HCT116 (cell line): ENCODE measurements at regions not wholly inside any gene's neighbourhood (a gene's known extent, or its start where the extent isn't known, plus 50 kb on each side); places are given as distances from the start of the nearest gene placed in this dataset.

ENCODE experiments used
- ATAC-seq: fragments of 200-7000 bp; cut with Tn5 transposase; 2 replicates; pipeline ENCODE4 v1.9.1; 2020; ENCODE audit warnings: mild to moderate bottlenecking, moderate library complexity
- BruUV-seq: library from RNA; stranded (reverse); fragments of 400-500 nt; replicated peaks from 2 replicates; lab custom pipeline; 2021; lab: Mats Ljungman, UMichigan
- CTCF ChIA-PET: fragments of 300-600 bp; sonication (Branson Sonifier 250); formaldehyde crosslinking; loops from one replicate; lab custom pipeline; 2021; ENCODE audit warnings: antibody characterized with exemption; lab: Charles Lee
- POLR2A ChIA-PET: fragments of 300-600, 350-600 bp; sonication (Branson Sonifier 250); formaldehyde crosslinking; loops from one replicate; lab custom pipeline; 2021; ENCODE audit warnings: antibody characterized with exemption; lab: Charles Lee
- RAD21 ChIA-PET, 2 experiments: fragments of 300-600 bp; sonication (Branson Sonifier 250); formaldehyde crosslinking; loops; one replicate each; lab custom pipeline; 2023; ENCODE audit warnings: low total read pairs in 2 of 2; ENCODE audit not compliant: uncharacterized antibody in 2 of 2, unreplicated experiment in 2 of 2, low non-redundant PET in 1 of 2; lab: Charles Lee
- DNase-seq: peaks from one replicate; pipeline ENCODE4 v3.0.0-alpha.2; 2010; ENCODE audit warnings: low read depth, low spot score
- H2AFZ ChIP-seq: fragments of 200-600 bp; shearing (Covaris generic), sonication (generic); 2 replicates; pipeline ENCODE4 v1.6.1; 2017; ENCODE audit warnings: low read depth, mixed run types, mixed read lengths, antibody characterized with exemption, low read length; ENCODE audit not compliant: poor library complexity, severe bottlenecking
- H3K27ac ChIP-seq: 2 replicates; pipeline ENCODE4 v1.5.1; 2012; ENCODE audit warnings: low read depth, low read length
- H3K27me3 ChIP-seq: fragments of 200-600 bp; sonication (generic); 2 replicates; pipeline ENCODE4 v1.6.1; 2016; ENCODE audit warnings: mixed run types, low read length, mixed read lengths; ENCODE audit not compliant: insufficient read depth
- H3K36me3 ChIP-seq, 2 experiments: fragments of 200-500 bp in 1 of 2; fragments of 200-600 bp in 1 of 2; sonication (Bioruptor generic) in 1 of 2; sonication (generic) in 1 of 2; 2 replicates each; pipeline versions ENCODE4 v1.5.1 to v1.6.1; 2014 to 2016; ENCODE audit warnings: low read length in 2 of 2, inconsistent platforms in 1 of 2, mixed read lengths in 1 of 2, mixed run types in 1 of 2; ENCODE audit not compliant: insufficient read depth in 2 of 2, control insufficient read depth in 1 of 2
- H3K4me1 ChIP-seq, 2 experiments: fragments of 200-600 bp in 1 of 2; sonication (generic) in 1 of 2; 2 replicates each; pipeline versions ENCODE4 v1.5.1 to v1.6.1; 2012 to 2017; ENCODE audit warnings: low read length in 2 of 2, inconsistent platforms in 1 of 2, mild to moderate bottlenecking in 1 of 2, mixed read lengths in 1 of 2, mixed run types in 1 of 2, moderate library complexity in 1 of 2; ENCODE audit not compliant: insufficient read depth in 2 of 2, control insufficient read depth in 1 of 2
- H3K4me2 ChIP-seq: fragments of 200-600 bp; sonication (generic); 2 replicates; pipeline ENCODE4 v1.6.1; 2017; ENCODE audit warnings: mixed run types, low read length, mixed read lengths
- H3K4me3 ChIP-seq, 2 experiments: fragments of 200-600 bp in 1 of 2; sonication (generic) in 1 of 2; replicated peaks in 1 of 2; 2 replicates each; pipeline ENCODE4 v1.5.1; 2011 to 2016; ENCODE audit warnings: low read length in 2 of 2, control low read depth in 1 of 2, low read depth in 1 of 2, mild to moderate bottlenecking in 1 of 2, mixed read lengths in 1 of 2, mixed run types in 1 of 2
- H3K79me2 ChIP-seq: fragments of 200-600 bp; sonication (generic); 2 replicates; pipeline ENCODE4 v1.6.1; 2017; ENCODE audit warnings: mild to moderate bottlenecking, mixed run types, low read length, moderate library complexity, mixed read lengths; ENCODE audit not compliant: insufficient read depth
- H3K9ac ChIP-seq: fragments of 200-600 bp; sonication (generic); 2 replicates; pipeline ENCODE4 v1.6.1; 2016; ENCODE audit warnings: low read length, mixed read lengths
- H3K9me2 ChIP-seq: fragments of 200-600 bp; sonication (generic), shearing (Covaris generic); 2 replicates; pipeline ENCODE4 v1.6.1; 2017; ENCODE audit warnings: mixed run types, mild to moderate bottlenecking, moderate library complexity; ENCODE audit not compliant: insufficient read depth
- H3K9me3 ChIP-seq, 2 experiments: fragments of 200-500 bp in 1 of 2; fragments of 200-600 bp in 1 of 2; sonication (Bioruptor generic) in 1 of 2; sonication (generic) in 1 of 2; 2 replicates each; pipeline ENCODE4 v1.6.1; 2014 to 2017; ENCODE audit warnings: low read length in 2 of 2, mixed read lengths in 2 of 2, inconsistent platforms in 1 of 2, low read depth in 1 of 2, mild to moderate bottlenecking in 1 of 2, mixed run types in 1 of 2, moderate library complexity in 1 of 2; ENCODE audit not compliant: control insufficient read depth in 1 of 2, insufficient read depth in 1 of 2
- H4K20me1 ChIP-seq: fragments of 200-600 bp; sonication (generic), shearing (Covaris generic); 2 replicates; pipeline ENCODE4 v1.6.1; 2017; ENCODE audit warnings: mixed run types, mild to moderate bottlenecking, moderate library complexity; ENCODE audit not compliant: insufficient read depth
- CBX3 ChIP-seq: IDR thresholded peaks from 2 replicates; pipeline ENCODE4 v1.6.1; 2012; ENCODE audit warnings: low read depth
- CEBPB ChIP-seq: IDR thresholded peaks from 2 replicates; pipeline ENCODE4 v1.6.1; 2012; ENCODE audit warnings: low read depth
- EGR1 ChIP-seq: IDR thresholded peaks from 2 replicates; pipeline ENCODE4 v1.6.1; 2012; ENCODE audit warnings: low read depth
- ELF1 ChIP-seq: IDR thresholded peaks from 2 replicates; pipeline ENCODE4 v1.6.1; 2012; ENCODE audit warnings: low read depth, borderline replicate concordance
- EZH2 ChIP-seq: fragments of 200-600 bp; sonication (generic); IDR thresholded peaks from 2 replicates; pipeline ENCODE4 v1.6.1; 2017; ENCODE audit warnings: antibody characterized with exemption, mixed run types
- EZH2phosphoT487 ChIP-seq: fragments of 200-600 bp; IDR thresholded peaks from 2 replicates; pipeline ENCODE4 v1.6.1; 2018; ENCODE audit warnings: antibody characterized with exemption, borderline replicate concordance
- FOSL1 ChIP-seq: IDR thresholded peaks from 2 replicates; pipeline ENCODE4 v1.6.1; 2012; ENCODE audit warnings: low read depth
- JUND ChIP-seq: IDR thresholded peaks from 2 replicates; pipeline ENCODE4 v1.6.1; 2012
- POLR2A ChIP-seq: IDR thresholded peaks from 2 replicates; pipeline ENCODE4 v1.7.0; 2011; ENCODE audit warnings: borderline replicate concordance; ENCODE audit not compliant: insufficient read depth, insufficient read length; ENCODE audit errors: extremely low read depth
- SRF ChIP-seq: IDR thresholded peaks from 2 replicates; pipeline ENCODE4 v1.6.1; 2012; ENCODE audit warnings: low read depth
- TCF7L2 ChIP-seq: IDR thresholded peaks from 2 replicates; pipeline ENCODE4 v1.7.0; 2011; ENCODE audit warnings: borderline replicate concordance, inconsistent platforms; ENCODE audit not compliant: insufficient read depth, insufficient read length; ENCODE audit errors: extremely low read depth
- YY1 ChIP-seq: IDR thresholded peaks from 2 replicates; pipeline ENCODE4 v1.6.1; 2011; ENCODE audit warnings: low read length, low read depth, moderate library complexity, mild to moderate bottlenecking; ENCODE audit not compliant: insufficient replicate concordance; ENCODE audit errors: extremely low read depth
- ZFX ChIP-seq: fragments of 450-650 bp; IDR thresholded peaks from 2 replicates; pipeline ENCODE4 v1.6.1; 2017
- ZNF274 ChIP-seq: fragments of 200-500 bp; sonication (Bioruptor generic); IDR thresholded peaks from 2 replicates; pipeline ENCODE4 v1.6.1; 2014; ENCODE audit warnings: mild to moderate bottlenecking, low read depth, low read length, inconsistent platforms
- intact Hi-C: fragments of 100-400 bp; cut with micrococcal nuclease; formaldehyde crosslinking; loops from 2 replicates; pipeline ENCODE4 v1.10.0; 2022
- TF ChIP-seq, protein P1 (sequence below): IDR thresholded peaks from 2 replicates; pipeline ENCODE4 v1.6.1; 2012; ENCODE audit warnings: low read depth
- TF ChIP-seq, protein P2 (sequence below): IDR thresholded peaks from 2 replicates; pipeline ENCODE4 v1.6.1; 2011; ENCODE audit warnings: mild to moderate bottlenecking, low read length, moderate library complexity; ENCODE audit not compliant: insufficient replicate concordance; ENCODE audit errors: extremely low read depth
- TF ChIP-seq, protein P3 (sequence below), 3 experiments: fragments of 200-600 bp in 1 of 3; sonication (generic) in 1 of 3; IDR thresholded peaks in 2 of 3; conservative IDR thresholded peaks in 1 of 3; 2 replicates each; pipeline ENCODE4 v1.5.1; 2012 to 2017; ENCODE audit warnings: low read depth in 2 of 3, low read length in 2 of 3, antibody characterized with exemption in 1 of 3, borderline replicate concordance in 1 of 3, control low read depth in 1 of 3, mild to moderate bottlenecking in 1 of 3, mixed read lengths in 1 of 3, mixed run types in 1 of 3, moderate library complexity in 1 of 3; ENCODE audit not compliant: insufficient read depth in 1 of 3

DNA sequence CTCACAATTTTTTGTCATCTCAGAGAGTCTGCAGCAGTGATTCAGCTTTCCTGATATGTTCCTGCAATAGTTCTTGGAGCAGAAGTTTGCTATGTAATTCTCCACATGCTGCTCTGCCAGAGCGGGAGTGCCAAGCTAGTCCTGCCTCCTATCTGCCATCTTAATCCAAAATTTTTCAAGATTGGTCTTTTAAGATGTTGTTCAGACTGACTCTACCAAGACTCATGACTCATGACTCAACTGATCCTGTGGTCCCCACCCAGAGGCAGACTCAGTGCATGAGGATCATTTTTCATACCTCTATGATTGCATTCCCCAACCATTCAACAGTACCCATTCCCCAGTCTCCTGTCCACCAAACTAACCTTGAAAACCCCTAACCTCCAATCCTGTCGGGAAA is 470.8 kb downstream of the INHBA start:
- BruUV-seq: no TSS peak
- H3K27ac ChIP-seq: no peak overlapping the region
- TF ChIP-seq CEBPB (no peak), EGR1 (no peak), FOSL1 (no peak), ZFX (no peak), EZH2phosphoT487 (no peak), TCF7L2 (no peak), ZNF274 (no peak), POLR2A (no peak), JUND (no peak), ELF1 (no peak), YY1 (no peak), SRF (no peak), EZH2 (no peak), CBX3 (no peak)
- TF ChIP-seq, protein P1, sequence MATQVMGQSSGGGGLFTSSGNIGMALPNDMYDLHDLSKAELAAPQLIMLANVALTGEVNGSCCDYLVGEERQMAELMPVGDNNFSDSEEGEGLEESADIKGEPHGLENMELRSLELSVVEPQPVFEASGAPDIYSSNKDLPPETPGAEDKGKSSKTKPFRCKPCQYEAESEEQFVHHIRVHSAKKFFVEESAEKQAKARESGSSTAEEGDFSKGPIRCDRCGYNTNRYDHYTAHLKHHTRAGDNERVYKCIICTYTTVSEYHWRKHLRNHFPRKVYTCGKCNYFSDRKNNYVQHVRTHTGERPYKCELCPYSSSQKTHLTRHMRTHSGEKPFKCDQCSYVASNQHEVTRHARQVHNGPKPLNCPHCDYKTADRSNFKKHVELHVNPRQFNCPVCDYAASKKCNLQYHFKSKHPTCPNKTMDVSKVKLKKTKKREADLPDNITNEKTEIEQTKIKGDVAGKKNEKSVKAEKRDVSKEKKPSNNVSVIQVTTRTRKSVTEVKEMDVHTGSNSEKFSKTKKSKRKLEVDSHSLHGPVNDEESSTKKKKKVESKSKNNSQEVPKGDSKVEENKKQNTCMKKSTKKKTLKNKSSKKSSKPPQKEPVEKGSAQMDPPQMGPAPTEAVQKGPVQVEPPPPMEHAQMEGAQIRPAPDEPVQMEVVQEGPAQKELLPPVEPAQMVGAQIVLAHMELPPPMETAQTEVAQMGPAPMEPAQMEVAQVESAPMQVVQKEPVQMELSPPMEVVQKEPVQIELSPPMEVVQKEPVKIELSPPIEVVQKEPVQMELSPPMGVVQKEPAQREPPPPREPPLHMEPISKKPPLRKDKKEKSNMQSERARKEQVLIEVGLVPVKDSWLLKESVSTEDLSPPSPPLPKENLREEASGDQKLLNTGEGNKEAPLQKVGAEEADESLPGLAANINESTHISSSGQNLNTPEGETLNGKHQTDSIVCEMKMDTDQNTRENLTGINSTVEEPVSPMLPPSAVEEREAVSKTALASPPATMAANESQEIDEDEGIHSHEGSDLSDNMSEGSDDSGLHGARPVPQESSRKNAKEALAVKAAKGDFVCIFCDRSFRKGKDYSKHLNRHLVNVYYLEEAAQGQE: no peak
- TF ChIP-seq, protein P2, sequence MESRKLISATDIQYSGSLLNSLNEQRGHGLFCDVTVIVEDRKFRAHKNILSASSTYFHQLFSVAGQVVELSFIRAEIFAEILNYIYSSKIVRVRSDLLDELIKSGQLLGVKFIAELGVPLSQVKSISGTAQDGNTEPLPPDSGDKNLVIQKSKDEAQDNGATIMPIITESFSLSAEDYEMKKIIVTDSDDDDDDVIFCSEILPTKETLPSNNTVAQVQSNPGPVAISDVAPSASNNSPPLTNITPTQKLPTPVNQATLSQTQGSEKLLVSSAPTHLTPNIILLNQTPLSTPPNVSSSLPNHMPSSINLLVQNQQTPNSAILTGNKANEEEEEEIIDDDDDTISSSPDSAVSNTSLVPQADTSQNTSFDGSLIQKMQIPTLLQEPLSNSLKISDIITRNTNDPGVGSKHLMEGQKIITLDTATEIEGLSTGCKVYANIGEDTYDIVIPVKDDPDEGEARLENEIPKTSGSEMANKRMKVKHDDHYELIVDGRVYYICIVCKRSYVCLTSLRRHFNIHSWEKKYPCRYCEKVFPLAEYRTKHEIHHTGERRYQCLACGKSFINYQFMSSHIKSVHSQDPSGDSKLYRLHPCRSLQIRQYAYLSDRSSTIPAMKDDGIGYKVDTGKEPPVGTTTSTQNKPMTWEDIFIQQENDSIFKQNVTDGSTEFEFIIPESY: no peak
- TF ChIP-seq, protein P3, sequence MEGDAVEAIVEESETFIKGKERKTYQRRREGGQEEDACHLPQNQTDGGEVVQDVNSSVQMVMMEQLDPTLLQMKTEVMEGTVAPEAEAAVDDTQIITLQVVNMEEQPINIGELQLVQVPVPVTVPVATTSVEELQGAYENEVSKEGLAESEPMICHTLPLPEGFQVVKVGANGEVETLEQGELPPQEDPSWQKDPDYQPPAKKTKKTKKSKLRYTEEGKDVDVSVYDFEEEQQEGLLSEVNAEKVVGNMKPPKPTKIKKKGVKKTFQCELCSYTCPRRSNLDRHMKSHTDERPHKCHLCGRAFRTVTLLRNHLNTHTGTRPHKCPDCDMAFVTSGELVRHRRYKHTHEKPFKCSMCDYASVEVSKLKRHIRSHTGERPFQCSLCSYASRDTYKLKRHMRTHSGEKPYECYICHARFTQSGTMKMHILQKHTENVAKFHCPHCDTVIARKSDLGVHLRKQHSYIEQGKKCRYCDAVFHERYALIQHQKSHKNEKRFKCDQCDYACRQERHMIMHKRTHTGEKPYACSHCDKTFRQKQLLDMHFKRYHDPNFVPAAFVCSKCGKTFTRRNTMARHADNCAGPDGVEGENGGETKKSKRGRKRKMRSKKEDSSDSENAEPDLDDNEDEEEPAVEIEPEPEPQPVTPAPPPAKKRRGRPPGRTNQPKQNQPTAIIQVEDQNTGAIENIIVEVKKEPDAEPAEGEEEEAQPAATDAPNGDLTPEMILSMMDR (IDR thresholded peaks at IDR 0.05 in 2 of 3, conservative IDR thresholded peaks at IDR 0.05 in 1 of 3; ENCODE audit: borderline replicate concordance in 1 of 3, insufficient read depth in 1 of 3, low read depth in 2 of 3, low read length in 2 of 3): no peak
- ATAC-seq: no peak
- no peaks in the 10 kb centered on the region for H3K79me2 ChIP-seq
- H3K9me3 ChIP-seq: no peaks in the 10 kb centered on the region; a peak in 1 of 4 replicates
- H3K9me2 ChIP-seq: no peaks in the 10 kb centered on the region
- intact Hi-C loops: no loop called here
- ChIA-PET RAD21 (no interaction called here), CTCF (no interaction called here), POLR2A (no interaction called here)
- H4K20me1 ChIP-seq: no peaks in the 10 kb centered on the region
- no peak overlapping the region for H3K4me2 ChIP-seq
- H3K27me3 ChIP-seq: no peaks in the 10 kb centered on the region
- no peak overlapping the region for H3K4me3 ChIP-seq
- H3K4me1 ChIP-seq: peaks cover 0 to 6% of the 10 kb centered on the region in 2 experiments; a peak in 1 of 4 replicates
- peak overlapping the region; percentile 16 for H2AFZ ChIP-seq
- no peaks in the 10 kb centered on the region for H3K36me3 ChIP-seq
- no peak for DNase-seq
- no peak overlapping the region for H3K9ac ChIP-seq
